GM23248 (cell line): ENCODE measurements at regions not wholly inside any gene's neighbourhood (a gene's known extent, or its start where the extent isn't known, plus 50 kb on each side); places are given as distances from the start of the nearest gene placed in this dataset.

ENCODE experiments used
- EZH2 ChIP-seq: fragments of 200-600 bp; sonication (generic); IDR thresholded peaks from 2 replicates; pipeline ENCODE4 v1.6.1; 2018; ENCODE audit warnings: antibody characterized with exemption, mild to moderate bottlenecking; ENCODE audit not compliant: insufficient read depth, poor library complexity, severe bottlenecking
- EZH2phosphoT487 ChIP-seq: fragments of 200-600 bp; sonication (generic); IDR thresholded peaks from 2 replicates; pipeline ENCODE4 v1.6.1; 2018; ENCODE audit warnings: antibody characterized with exemption, moderate library complexity, mild to moderate bottlenecking, low read depth; ENCODE audit not compliant: insufficient read depth

GRCh38 chr20:24194143-24194542 is 205.6 kb upstream of the GGTLC1 start:
- TF ChIP-seq EZH2phosphoT487 (no peak), EZH2 (no peak)
